NT2/D1 (cell line): ENCODE measurements at regions not wholly inside any gene's neighbourhood (a gene's known extent, or its start where the extent isn't known, plus 50 kb on each side); places are given as distances from the start of the nearest gene placed in this dataset.

Source experiments
- SUZ12 ChIP-seq: IDR thresholded peaks from 2 replicates; pipeline ENCODE4 v1.6.1; 2011; ENCODE audit not compliant: insufficient read length, insufficient read depth; ENCODE audit errors: extremely low read depth
- YY1 ChIP-seq: IDR thresholded peaks from 2 replicates; pipeline ENCODE4 v1.6.1; 2011; ENCODE audit not compliant: insufficient read length, insufficient read depth

- TF ChIP-seq YY1 (no peak), SUZ12 (no peak)
Observed at GRCh38 chr16:80040814-80041213, 440.3 kb upstream of the MAF start.
